Activated CD4-positive, alpha-beta T cell treated with anti-CD3 and anti-CD28 coated beads for 1 hour (primary cell): ENCODE measurements at regions not wholly inside any gene's neighbourhood (a gene's known extent, or its start where the extent isn't known, plus 50 kb on each side); places are given as distances from the start of the nearest gene placed in this dataset.
"Not testable (repeated sequence)": the region's sequence is repeated elsewhere in the genome, so short reads cannot be mapped to it uniquely, and the experiment has no call there.

ENCODE experiments used
- DNase-seq: peaks from one replicate; pipeline ENCODE4 v3.0.0-alpha.2; 2020

GRCh38 chr1:120357046-120357445 lies 57.8 kb upstream of the NBPF8 start:
- peak; percentile 41 for DNase-seq

GRCh38 chr1:120356170-120356569 lies 58.7 kb upstream of the NBPF8 start:
- not testable (repeated sequence) for DNase-seq

- peak; percentile 21 for DNase-seq
Measured at GRCh38 chr1:120354618-120355184, 60.1 kb upstream of the NBPF8 start.

- DNase-seq = not testable (repeated sequence)
Measured at GRCh38 chr1:120342231-120343073, 72.4 kb upstream of the NBPF8 start.

- not testable (repeated sequence) for DNase-seq
Measured at GRCh38 chr1:120341756-120342155, 73.1 kb upstream of the NBPF8 start.

- DNase-seq = peak; percentile 57
Measured at GRCh38 chr1:120340838-120341751, 73.7 kb upstream of the NBPF8 start.

- DNase-seq = not testable (repeated sequence)
Measured at GRCh38 chr1:120315738-120316137, 99.1 kb upstream of the NBPF8 start.

- not testable (repeated sequence) for DNase-seq
Measured at GRCh38 chr1:120311930-120312329, 102.9 kb upstream of the NBPF8 start.

- DNase-seq = not testable (repeated sequence)
Measured at GRCh38 chr1:120308940-120309578, 105.8 kb upstream of the NBPF8 start.

GRCh38 chr1:120305046-120305445 lies 109.8 kb upstream of the NBPF8 start:
- not testable (repeated sequence) for DNase-seq

GRCh38 chr1:120304341-120304740 lies 110.5 kb upstream of the NBPF8 start:
- not testable (repeated sequence) for DNase-seq

- DNase-seq = not testable (repeated sequence)
Measured at GRCh38 chr1:120299433-120300057, 115.3 kb upstream of the NBPF8 start.

- not testable (repeated sequence) for DNase-seq
Measured at GRCh38 chr1:120298487-120298886, 116.3 kb upstream of the NBPF8 start.

- not testable (repeated sequence) for DNase-seq
Measured at GRCh38 chr1:120297345-120297953, 117.4 kb upstream of the NBPF8 start.

- not testable (repeated sequence) for DNase-seq
Measured at GRCh38 chr1:120290105-120290504, 113.8 kb upstream of the SEC22B start.

- DNase-seq = not testable (repeated sequence)
Measured at GRCh38 chr1:120289601-120290074, 113.3 kb upstream of the SEC22B start.

- DNase-seq = not testable (repeated sequence)
Measured at GRCh38 chr1:120288814-120289600, 112.7 kb upstream of the SEC22B start.

GRCh38 chr1:120288167-120288566 lies 111.8 kb upstream of the SEC22B start:
- DNase-seq = not testable (repeated sequence)

GRCh38 chr1:120282744-120283464 lies 106.6 kb upstream of the SEC22B start:
- not testable (repeated sequence) for DNase-seq

GRCh38 chr1:120278259-120278610 lies 101.9 kb upstream of the SEC22B start:
- not testable (repeated sequence) for DNase-seq
